ENCODE measurements at regions not wholly inside any gene's neighbourhood (a gene's known extent, or its start where the extent isn't known, plus 50 kb on each side); places are given as distances from the start of the nearest gene placed in this dataset.
"Not testable (repeated sequence)": the region's sequence is repeated elsewhere in the genome, so short reads cannot be mapped to it uniquely, and the experiment has no call there.

GRCh38 chr14:106268013-106268727 is 741.8 kb downstream of the TMEM121 start:
- DNase-seq (ENCODE audit: low spot score): no peak

- no peak for DNase-seq (ENCODE audit: low spot score)
Measured at GRCh38 chr14:106269029-106269428, 742.6 kb downstream of the TMEM121 start.

DNA sequence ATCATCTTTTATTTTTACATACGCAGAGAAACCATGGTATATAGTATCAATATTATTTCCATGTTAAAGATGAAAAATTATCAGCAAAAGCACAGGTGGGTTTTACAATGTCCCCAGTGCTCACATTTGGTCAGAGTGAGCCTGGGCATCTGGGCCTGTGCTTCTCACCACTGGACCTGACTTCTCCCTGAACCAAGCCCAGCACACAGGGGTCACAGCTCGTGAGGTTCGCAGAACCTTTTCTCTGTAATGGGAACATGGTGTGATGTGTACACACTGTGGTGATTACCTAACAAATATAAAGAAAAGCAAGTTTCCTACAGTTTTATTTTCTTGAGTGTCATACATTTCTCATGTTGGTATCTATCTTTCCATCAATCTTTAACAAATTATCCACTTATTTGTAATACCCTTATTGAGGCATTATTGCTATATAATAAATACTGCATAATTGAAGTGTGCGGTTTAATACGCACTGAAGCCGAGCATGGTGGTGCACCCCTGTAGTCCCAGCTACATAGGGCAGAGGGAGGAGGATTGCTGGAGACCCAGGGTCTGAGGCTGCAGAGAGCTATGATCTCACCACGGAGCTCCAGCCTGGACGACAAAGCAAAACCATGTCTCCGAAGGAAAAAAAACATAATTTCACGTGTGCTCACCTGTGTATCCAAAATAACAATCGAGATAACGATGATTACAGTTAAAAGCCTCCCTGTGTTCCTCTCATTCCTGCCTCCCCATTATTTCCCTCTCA is 743.2 kb downstream of the TMEM121 start:
- no peak for DNase-seq (ENCODE audit: low spot score)

DNA sequence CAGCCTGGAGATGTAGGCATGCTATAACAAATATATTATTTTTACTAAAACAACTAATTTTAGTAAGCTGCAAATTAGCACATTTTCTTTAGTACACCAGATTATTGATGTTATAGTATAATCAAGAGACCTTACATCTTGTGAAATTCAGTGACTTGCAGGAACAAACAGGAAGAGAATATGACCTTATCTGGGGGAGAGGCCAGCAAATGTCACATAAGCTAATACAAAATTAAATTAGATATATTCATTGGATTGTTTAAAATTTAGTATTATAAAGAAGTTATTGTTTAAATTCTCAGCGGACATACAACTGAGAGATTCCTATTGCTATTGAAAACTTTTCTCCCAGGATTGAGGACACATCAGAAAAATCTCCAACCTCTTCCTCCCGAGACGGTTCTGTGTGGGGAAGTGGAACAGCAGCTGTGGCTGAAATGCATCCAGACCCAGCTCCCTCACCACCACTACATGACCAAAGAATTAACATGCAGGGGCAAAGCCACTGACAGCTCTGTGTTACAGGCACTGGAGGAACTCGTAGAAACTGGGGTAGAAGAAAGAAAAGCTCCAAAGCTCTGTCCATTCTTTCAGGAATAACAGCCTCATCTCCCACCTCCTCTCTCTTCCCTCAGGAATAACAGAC is 744.2 kb downstream of the TMEM121 start:
- DNase-seq (ENCODE audit: low spot score): not testable (repeated sequence)

GRCh38 chr14:106276326-106277267 is 750.2 kb downstream of the TMEM121 start:
- no peak for DNase-seq (ENCODE audit: low spot score)

DNA sequence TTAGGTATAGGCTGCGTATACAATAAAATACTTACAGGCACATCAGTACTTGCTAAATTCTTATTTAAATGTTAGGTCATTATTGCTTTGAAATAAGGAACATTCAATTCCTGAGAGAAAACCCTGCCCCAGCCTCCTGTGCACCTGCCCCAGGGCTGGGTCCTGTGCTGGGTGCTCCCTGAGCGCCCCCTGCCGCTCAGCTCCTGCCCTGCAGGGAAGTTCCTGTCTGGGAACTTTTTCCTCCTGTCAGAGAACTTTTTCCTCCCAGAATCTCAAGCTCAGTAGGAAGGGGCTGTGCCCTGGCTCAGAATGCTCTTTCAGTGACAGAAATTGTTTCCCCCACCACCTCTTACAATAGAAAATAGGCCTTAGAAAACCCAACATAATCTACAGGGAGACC is 751.1 kb downstream of the TMEM121 start:
- DNase-seq (ENCODE audit: low spot score): no peak

GRCh38 chr14:106280876-106281275 is 754.5 kb downstream of the TMEM121 start:
- DNase-seq (ENCODE audit: low spot score): no peak

- DNase-seq (ENCODE audit: low spot score): no peak
Measured at GRCh38 chr14:106286697-106287290, 760.4 kb downstream of the TMEM121 start.

DNA sequence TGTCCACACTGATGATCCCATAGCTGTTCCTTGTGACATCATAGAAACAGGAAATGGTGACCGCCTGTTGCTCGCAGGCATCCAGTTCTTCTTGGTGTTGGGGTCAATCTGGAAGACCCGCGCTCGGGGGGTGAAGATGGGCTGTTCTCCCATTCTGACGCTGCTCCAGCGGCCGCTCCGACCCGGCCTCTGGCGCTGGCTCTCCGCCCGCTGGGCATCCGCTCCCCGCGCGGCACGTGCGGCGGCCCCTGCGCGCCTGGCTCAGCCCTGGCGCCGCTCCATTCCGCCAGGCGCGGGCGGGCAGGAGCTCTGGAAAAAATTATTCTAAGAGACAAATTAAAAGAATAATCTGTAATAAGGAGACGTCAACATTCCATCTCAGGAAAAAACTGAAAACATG is 761.1 kb downstream of the TMEM121 start:
- DNase-seq (ENCODE audit: low spot score): no peak

DNA sequence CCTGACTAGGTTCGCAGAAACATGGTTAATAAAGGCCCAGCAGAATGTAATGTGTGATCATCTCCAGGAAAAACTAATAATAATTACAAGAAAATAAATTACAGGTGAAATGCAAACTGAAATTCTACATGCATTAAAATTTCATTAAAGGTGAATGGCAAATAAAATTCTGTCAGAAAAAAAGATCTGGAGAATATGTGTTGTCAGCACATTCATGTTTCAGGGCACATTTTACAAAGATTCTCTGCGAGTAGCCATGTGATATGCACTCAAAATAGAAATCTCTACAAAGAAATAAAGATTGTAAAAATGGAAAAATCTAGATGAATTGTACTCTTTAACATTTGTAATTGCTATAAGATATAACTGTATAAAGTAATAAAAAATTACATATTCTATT is 765.2 kb downstream of the TMEM121 start:
- DNase-seq (ENCODE audit: low spot score): no peak

- DNase-seq (ENCODE audit: low spot score): no peak
Measured at GRCh38 chr14:106294324-106294723, 767.9 kb downstream of the TMEM121 start.

DNA sequence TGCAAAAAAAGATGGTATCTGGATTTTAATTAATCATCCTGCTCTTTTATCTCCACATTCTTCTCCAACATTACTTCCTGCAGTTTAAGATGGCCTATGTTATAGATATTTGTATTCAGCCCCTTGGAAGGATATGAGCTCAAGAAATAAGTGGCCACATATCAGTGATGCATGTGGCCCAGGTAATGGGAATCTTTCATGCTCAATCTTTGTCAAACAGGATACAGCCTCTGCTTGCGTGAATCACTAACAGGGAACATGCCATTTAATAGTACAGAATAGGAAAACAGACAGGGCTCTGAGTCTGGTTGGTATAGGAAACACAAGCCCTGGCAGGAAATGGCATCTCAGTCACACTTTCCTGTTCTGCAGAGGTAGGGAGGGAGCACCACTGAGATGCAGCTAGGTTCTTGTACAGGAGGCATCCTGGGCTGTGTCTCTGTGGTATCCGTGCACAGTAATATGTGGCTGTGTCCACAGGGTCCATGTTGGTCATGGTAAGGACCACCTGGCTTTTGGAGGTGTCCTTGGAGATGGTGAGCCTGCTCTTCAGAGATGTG is 774.6 kb downstream of the TMEM121 start:
- not testable (repeated sequence) for DNase-seq (ENCODE audit: low spot score)

GRCh38 chr14:106301609-106302008 is 775.2 kb downstream of the TMEM121 start:
- DNase-seq (ENCODE audit: low spot score): not testable (repeated sequence)

GRCh38 chr14:106302661-106303060 is 776.3 kb downstream of the TMEM121 start:
- no peak for DNase-seq (ENCODE audit: low spot score)

- no peak for DNase-seq (ENCODE audit: low spot score)
Measured at GRCh38 chr14:106304271-106304670, 777.9 kb downstream of the TMEM121 start.

DNA sequence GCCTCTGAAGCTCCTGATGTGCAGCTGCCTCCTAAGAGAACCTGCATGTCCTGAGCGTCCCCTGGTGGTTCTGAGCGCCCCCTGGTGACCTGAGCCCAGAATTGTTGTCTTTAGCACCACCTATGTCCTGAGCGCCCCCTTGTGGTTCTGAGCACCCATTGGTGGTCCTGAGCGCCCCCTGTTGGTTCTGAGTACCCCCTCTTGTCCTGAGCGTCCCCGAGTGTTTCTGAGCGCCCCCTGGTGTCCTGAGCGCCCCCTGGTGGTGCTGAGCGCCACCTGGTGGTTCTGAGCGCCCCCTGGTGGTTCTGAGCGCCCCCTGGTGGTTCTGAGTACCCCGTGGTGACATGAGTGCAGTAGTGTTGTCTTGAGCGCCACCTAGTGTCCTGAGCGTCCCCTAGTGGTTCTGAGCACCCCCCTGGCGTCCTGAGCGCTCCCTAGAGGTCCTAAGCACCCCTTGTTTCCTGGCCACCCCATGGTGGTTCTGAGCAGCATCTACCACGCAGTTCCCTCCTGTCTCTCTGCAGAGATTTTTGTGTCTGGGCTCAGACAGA is 782.5 kb downstream of the TMEM121 start:
- DNase-seq (ENCODE audit: low spot score): no peak

- no peak for DNase-seq (ENCODE audit: low spot score)
Measured at GRCh38 chr14:106309423-106309822, 783.0 kb downstream of the TMEM121 start.

- DNase-seq (ENCODE audit: low spot score): no peak
Measured at GRCh38 chr14:106315436-106315835, 789.1 kb downstream of the TMEM121 start.

- no peak for DNase-seq (ENCODE audit: low spot score)
Measured at GRCh38 chr14:106317593-106317992, 791.2 kb downstream of the TMEM121 start.

DNA sequence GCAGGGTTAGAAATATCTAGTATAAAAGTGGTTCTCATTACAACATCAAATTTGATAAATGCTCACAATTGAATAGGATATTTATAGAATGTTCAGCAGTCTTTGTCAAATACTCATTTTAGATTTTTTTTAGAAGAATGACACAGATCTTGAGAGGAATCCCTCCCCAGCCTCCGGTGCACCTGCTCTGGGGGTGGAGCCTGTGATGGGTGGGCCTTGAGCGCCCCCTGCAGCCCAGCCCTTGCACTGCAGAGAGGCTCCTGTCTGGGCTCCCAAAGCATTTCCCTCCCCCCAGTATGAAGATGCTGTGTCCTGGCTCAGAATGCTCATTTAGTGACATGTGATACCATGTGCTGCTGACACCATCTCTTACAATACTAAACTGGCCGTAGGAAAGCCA is 792.3 kb downstream of the TMEM121 start:
- DNase-seq (ENCODE audit: low spot score): no peak

GRCh38 chr14:106323970-106324369 is 797.6 kb downstream of the TMEM121 start:
- DNase-seq (ENCODE audit: low spot score): not testable (repeated sequence)

Measured in Ammon's horn (tissue), 1 donor.